NT2/D1 (cell line): ENCODE measurements at regions not wholly inside any gene's neighbourhood (a gene's known extent, or its start where the extent isn't known, plus 50 kb on each side); places are given as distances from the start of the nearest gene placed in this dataset.

Experiments used
- DNase-seq: peaks from one replicate; pipeline ENCODE4 v3.0.0-alpha.2; 2011; ENCODE audit warnings: low read depth, low spot score
- H3K27me3 ChIP-seq: 2 replicates; pipeline ENCODE4 v1.6.0; 2011; ENCODE audit warnings: mild to moderate bottlenecking; ENCODE audit not compliant: insufficient read length, insufficient read depth
- H3K36me3 ChIP-seq: 2 replicates; pipeline ENCODE4 v1.6.1; 2011; ENCODE audit warnings: mild to moderate bottlenecking, low read length, mixed read lengths; ENCODE audit not compliant: insufficient read depth, insufficient read length
- H3K4me1 ChIP-seq: 2 replicates; pipeline ENCODE4 v1.5.1; 2011; ENCODE audit not compliant: insufficient read depth, insufficient read length
- H3K4me3 ChIP-seq: 2 replicates; pipeline ENCODE4 v1.5.1; 2011; ENCODE audit warnings: low read depth; ENCODE audit not compliant: insufficient read length
- H3K9ac ChIP-seq: 2 replicates; pipeline ENCODE4 v1.6.0; 2011; ENCODE audit warnings: low read depth; ENCODE audit not compliant: insufficient read length
- H3K9me3 ChIP-seq: 2 replicates; pipeline ENCODE4 v1.5.1; 2011; ENCODE audit warnings: mild to moderate bottlenecking, low read length; ENCODE audit not compliant: insufficient read depth
- SUZ12 ChIP-seq: IDR thresholded peaks from 2 replicates; pipeline ENCODE4 v1.6.1; 2011; ENCODE audit not compliant: insufficient read length, insufficient read depth; ENCODE audit errors: extremely low read depth
- YY1 ChIP-seq: IDR thresholded peaks from 2 replicates; pipeline ENCODE4 v1.6.1; 2011; ENCODE audit not compliant: insufficient read length, insufficient read depth
- ZNF274 ChIP-seq: IDR thresholded peaks from 2 replicates; pipeline ENCODE4 v1.6.1; 2011; ENCODE audit warnings: mild to moderate bottlenecking, low read depth, low read length

DNA sequence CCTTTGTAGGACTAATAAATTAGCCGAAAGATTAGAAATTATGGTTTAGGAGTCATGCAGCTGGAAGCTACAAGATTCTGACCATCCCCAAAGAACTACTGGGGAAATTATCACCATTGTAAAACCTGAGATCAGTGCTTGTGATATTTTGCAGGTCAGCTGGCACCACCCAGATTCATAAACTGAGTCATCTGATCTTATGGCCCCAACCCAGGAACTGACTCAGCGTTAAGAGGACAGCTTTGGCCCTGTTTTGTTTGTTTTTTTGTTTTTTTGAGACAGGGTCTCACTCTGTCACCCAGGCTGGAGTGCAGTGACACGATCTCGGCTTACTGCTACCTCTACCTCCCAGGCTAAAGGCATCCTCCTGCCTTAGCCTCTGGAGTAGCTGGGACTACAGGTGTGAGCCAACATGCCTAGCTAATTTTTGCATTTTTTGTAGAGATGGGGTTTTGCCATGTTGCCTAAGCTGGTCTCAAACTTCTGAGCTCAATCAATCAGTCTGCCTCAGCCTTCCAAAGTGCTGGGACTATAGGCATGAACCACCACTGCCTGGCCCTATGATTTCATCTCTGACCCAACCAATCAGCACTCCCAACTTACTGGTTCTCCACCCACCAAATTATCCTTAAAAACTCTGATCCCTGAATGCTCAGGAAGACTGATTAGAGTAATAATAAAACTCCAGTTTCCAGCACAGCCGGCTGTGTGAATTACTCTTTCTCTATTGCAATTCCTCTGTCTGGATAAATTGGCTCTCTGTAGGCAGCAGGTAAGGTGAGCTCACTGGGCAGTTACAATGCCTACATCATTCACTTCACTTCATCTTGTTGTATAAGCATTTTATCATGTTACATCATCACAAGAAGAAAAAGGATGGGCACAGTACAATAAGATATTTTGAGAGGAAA lies 79.4 kb upstream of the KSR1 start:
- Histone ChIP-seq H3K9ac (no peak overlapping the region), H3K4me3 (no peak overlapping the region), H3K36me3 (no peaks in the 10 kb centered on the region), H3K4me1 (peaks cover 6% of the 10 kb centered on the region), H3K27me3 (no peaks in the 10 kb centered on the region), H3K9me3 (peaks cover 11% of the 10 kb centered on the region; the same call in 1 of the 2 replicates)
- TF ChIP-seq ZNF274 (no peak), SUZ12 (no peak), YY1 (no peak)
- DNase-seq: no peak

- no peak for DNase-seq
- Histone ChIP-seq H3K4me3 (no peak overlapping the region), H3K27me3 (no peaks in the 10 kb centered on the region), H3K4me1 (peaks cover 6% of the 10 kb centered on the region), H3K9ac (no peak overlapping the region), H3K9me3 (peaks cover 7% of the 10 kb centered on the region; the same call in 1 of the 2 replicates), H3K36me3 (no peaks in the 10 kb centered on the region)
- TF ChIP-seq SUZ12 (no peak), YY1 (no peak), ZNF274 (no peak)
These were observed 77.6 kb upstream of the KSR1 start for GRCh38 chr17:27378482-27379175.

DNA sequence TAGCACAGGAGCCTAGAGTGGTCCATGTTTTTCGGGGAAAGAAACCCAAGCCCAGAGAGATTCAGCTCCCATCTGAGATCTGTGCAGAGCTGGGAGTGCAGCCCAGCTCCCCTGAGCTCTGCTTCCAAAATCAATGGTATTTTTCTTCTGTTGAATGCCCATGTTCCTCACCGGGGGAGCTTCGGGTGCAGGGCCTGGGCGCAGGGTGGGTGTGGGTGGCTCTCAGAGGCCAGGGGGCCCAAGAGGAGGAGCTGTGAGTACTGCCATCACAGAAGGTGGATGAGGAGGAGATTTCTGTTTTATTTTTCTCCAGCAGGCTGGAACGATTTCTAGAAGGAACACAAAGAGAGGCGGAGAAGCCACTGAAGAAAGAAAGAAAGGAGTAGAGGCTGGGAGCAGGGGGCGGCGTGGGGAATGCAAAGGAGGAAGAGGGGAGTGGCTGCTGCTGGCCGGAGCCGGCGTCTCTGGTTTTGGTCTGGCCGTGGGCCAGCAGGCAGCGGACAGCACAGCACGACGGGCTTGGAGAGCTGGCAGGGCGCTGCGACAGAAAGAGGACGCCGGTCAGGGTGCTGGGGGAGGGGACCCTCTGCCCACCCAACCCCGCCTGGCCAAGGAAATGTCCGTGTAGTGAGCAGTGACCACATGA lies 76.2 kb upstream of the KSR1 start:
- Histone ChIP-seq H3K4me1 (peaks cover 6% of the 10 kb centered on the region), H3K4me3 (no peak overlapping the region), H3K27me3 (no peaks in the 10 kb centered on the region), H3K9me3 (peaks cover 7% of the 10 kb centered on the region; the same call in 1 of the 2 replicates), H3K36me3 (no peaks in the 10 kb centered on the region), H3K9ac (no peak overlapping the region)
- TF ChIP-seq ZNF274 (no peak), SUZ12 (no peak), YY1 (no peak)
- DNase-seq: no peak

DNA sequence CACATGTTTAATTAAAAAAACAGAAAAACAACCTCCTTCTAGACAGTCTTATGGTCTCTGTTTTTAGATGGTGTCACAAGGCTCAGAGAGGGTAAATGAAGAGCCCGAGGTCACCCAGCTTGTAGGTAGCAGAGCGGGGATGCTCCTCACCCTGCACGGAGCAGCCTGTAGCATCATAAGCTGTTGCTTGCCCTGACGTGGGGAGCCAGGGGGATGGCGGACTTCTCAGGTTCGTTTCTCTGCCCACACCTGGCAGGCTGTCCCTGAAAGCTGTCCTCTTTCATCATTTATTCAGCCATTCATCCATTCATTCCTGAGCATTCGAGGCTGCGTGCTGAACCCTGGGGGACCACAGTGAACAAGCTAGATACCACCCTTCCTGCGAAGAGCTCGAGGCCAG lies 75.7 kb upstream of the KSR1 start:
- Histone ChIP-seq H3K9ac (no peak overlapping the region), H3K9me3 (peaks cover 7% of the 10 kb centered on the region; the same call in 1 of the 2 replicates), H3K4me3 (no peak overlapping the region), H3K27me3 (no peaks in the 10 kb centered on the region), H3K36me3 (no peaks in the 10 kb centered on the region), H3K4me1 (peaks cover 6% of the 10 kb centered on the region)
- no peak for DNase-seq
- TF ChIP-seq SUZ12: no peak
- TF ChIP-seq YY1: no peak
- no peak for TF ChIP-seq ZNF274

DNA sequence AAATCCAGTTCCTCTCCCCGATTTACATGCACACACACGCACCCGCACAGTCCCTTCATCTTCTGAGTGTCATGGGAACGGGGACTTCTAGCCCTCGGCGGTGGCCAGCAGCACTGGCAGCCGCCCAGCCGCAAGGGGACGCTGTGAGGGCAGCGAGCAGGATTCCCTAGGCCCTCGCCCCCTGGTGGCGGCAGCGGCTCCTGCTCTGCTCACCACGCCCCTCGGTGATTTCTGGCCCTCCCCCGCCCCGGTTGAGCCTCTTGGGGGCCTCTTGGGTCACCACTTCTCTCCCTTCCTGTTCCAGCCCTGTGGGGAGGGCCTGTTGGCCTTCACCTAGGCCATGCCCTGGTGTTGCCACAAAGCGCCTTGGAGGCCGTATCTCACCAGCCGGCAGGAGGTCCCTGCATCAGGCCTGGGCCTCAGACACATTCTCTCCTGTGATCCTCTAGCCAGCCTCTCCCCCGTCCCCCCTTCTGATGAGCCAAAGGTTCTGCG lies 75.2 kb upstream of the KSR1 start:
- Histone ChIP-seq H3K4me3 (no peak overlapping the region), H3K9ac (no peak overlapping the region), H3K27me3 (no peaks in the 10 kb centered on the region), H3K36me3 (no peaks in the 10 kb centered on the region), H3K9me3 (peaks cover 7% of the 10 kb centered on the region; the same call in 1 of the 2 replicates), H3K4me1 (peaks cover 6% of the 10 kb centered on the region)
- peak; percentile 59 for DNase-seq
- no peak for TF ChIP-seq YY1
- no peak for TF ChIP-seq ZNF274
- TF ChIP-seq SUZ12: no peak

- peaks cover 7% of the 10 kb centered on the region; the same call in 1 of the 2 replicates for H3K9me3 ChIP-seq
- no peaks in the 10 kb centered on the region for H3K27me3 ChIP-seq
- no peak for DNase-seq
- peaks cover 6% of the 10 kb centered on the region for H3K4me1 ChIP-seq
- no peaks in the 10 kb centered on the region for H3K36me3 ChIP-seq
- H3K4me3 ChIP-seq: no peak overlapping the region
- TF ChIP-seq ZNF274 (no peak), YY1 (no peak), SUZ12 (no peak)
- H3K9ac ChIP-seq: no peak overlapping the region
These were observed 74.2 kb upstream of the KSR1 start for GRCh38 chr17:27382025-27382424.

- Histone ChIP-seq H3K9ac (no peak overlapping the region), H3K4me3 (no peak overlapping the region), H3K27me3 (no peaks in the 10 kb centered on the region), H3K9me3 (peaks cover 7% of the 10 kb centered on the region; the same call in 1 of the 2 replicates), H3K4me1 (peaks cover 6% of the 10 kb centered on the region), H3K36me3 (no peaks in the 10 kb centered on the region)
- no peak for DNase-seq
- TF ChIP-seq YY1 (no peak), ZNF274 (no peak), SUZ12 (no peak)
These were observed 72.0 kb upstream of the KSR1 start for GRCh38 chr17:27384261-27384701.
